ENCODE measurements at regions not wholly inside any gene's neighbourhood (a gene's known extent, or its start where the extent isn't known, plus 50 kb on each side); places are given as distances from the start of the nearest gene placed in this dataset.

DNA sequence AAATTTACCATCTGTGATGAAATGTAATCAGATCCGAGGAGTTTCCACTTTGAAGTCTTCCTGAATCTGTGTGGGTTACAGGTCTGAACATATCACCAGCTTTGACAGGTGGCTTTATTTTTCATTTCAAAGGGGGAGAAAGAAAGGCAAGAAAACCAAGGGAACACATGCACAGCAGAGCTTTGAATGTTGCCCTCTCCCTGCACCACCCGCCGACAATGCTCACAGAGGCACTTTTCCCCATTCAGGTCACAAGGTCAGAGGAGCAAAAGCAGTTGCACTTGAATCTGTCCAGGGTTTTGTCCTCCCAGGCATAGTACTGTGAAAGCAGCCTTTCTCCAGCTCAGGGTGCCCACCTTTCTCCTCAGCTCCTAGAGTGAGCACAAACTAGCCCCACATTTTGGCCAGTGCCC is 130.2 kb downstream of the OSR1 start:
- WGBS (ENCODE audit: insufficient coverage), result 90% methylated on average over 2 of the region's 3 CpGs
- TF ChIP-seq, protein P1, sequence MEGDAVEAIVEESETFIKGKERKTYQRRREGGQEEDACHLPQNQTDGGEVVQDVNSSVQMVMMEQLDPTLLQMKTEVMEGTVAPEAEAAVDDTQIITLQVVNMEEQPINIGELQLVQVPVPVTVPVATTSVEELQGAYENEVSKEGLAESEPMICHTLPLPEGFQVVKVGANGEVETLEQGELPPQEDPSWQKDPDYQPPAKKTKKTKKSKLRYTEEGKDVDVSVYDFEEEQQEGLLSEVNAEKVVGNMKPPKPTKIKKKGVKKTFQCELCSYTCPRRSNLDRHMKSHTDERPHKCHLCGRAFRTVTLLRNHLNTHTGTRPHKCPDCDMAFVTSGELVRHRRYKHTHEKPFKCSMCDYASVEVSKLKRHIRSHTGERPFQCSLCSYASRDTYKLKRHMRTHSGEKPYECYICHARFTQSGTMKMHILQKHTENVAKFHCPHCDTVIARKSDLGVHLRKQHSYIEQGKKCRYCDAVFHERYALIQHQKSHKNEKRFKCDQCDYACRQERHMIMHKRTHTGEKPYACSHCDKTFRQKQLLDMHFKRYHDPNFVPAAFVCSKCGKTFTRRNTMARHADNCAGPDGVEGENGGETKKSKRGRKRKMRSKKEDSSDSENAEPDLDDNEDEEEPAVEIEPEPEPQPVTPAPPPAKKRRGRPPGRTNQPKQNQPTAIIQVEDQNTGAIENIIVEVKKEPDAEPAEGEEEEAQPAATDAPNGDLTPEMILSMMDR (IDR thresholded peaks at IDR 0.05), result no peak
- Mint-ChIP-seq H3K9me3 (peaks cover 0 to 13% (median 2%) of the 10 kb centered on the region in 7 donors), H3K27me3 (ENCODE audit: low read depth in 3 of 3) (peaks cover 0 to 2% (median 0%) of the 10 kb centered on the region in 3 donors), H3K4me1 (no peaks in the 10 kb centered on the region), H3K27ac (no peak overlapping the region), H3K36me3 (no peaks in the 10 kb centered on the region), H3K4me3 (no peak overlapping the region)
- H3K27ac ChIP-seq (ENCODE audit: low read depth in 1 of 2, low read length in 2 of 2), result no peak overlapping the region
- H2AFZ ChIP-seq (ENCODE audit: insufficient read depth, low read depth, low read length, poor library complexity, severe bottlenecking), result no peak overlapping the region
- H3K9me3 ChIP-seq (replicated peaks in 1 of 2; ENCODE audit: control insufficient read depth in 1 of 2, insufficient read depth in 1 of 2, low read length in 2 of 2), result no peaks in the 10 kb centered on the region
- no peaks in the 10 kb centered on the region for H3K4me1 ChIP-seq (ENCODE audit: control insufficient read depth in 1 of 2, insufficient read depth in 2 of 2, low read length in 2 of 2)
- H3K36me3 ChIP-seq (replicated peaks in 1 of 2; ENCODE audit: control insufficient read depth in 1 of 2, insufficient read depth in 2 of 2, low read length in 2 of 2), result no peaks in the 10 kb centered on the region
- no peak overlapping the region for H3K4me2 ChIP-seq (replicated peaks; ENCODE audit: extremely low read depth, low read length, poor library complexity, severe bottlenecking)
- DNase-seq, result no peak
- intact Hi-C loops (cut with micrococcal nuclease), result no loop called here
- no peaks in the 10 kb centered on the region for H4K20me1 ChIP-seq (ENCODE audit: insufficient read depth, low read length)
- H3K4me3 ChIP-seq (replicated peaks in 1 of 3; ENCODE audit: low read depth in 2 of 3, low read length in 3 of 3), result no peak overlapping the region
- no peaks in the 10 kb centered on the region for H3K27me3 ChIP-seq (ENCODE audit: control insufficient read depth in 2 of 2, insufficient read depth in 2 of 2, low read length in 2 of 2)
- no peak overlapping the region for H3K9ac ChIP-seq (ENCODE audit: insufficient read depth, low read length, poor library complexity, severe bottlenecking)
- no peaks in the 10 kb centered on the region for H3K79me2 ChIP-seq (ENCODE audit: insufficient read depth, low read length)

GRCh38 chr2:19226871-19227270 is 131.6 kb downstream of the OSR1 start:
- Histone ChIP-seq H3K36me3 (replicated peaks in 1 of 2; ENCODE audit: control insufficient read depth in 1 of 2, insufficient read depth in 2 of 2, low read length in 2 of 2) (no peaks in the 10 kb centered on the region), H2AFZ (ENCODE audit: insufficient read depth, low read depth, low read length, poor library complexity, severe bottlenecking) (no peak overlapping the region), H3K4me1 (ENCODE audit: control insufficient read depth in 1 of 2, insufficient read depth in 2 of 2, low read length in 2 of 2) (no peaks in the 10 kb centered on the region), H3K27me3 (ENCODE audit: control insufficient read depth in 2 of 2, insufficient read depth in 2 of 2, low read length in 2 of 2) (no peaks in the 10 kb centered on the region), H3K27ac (ENCODE audit: low read depth in 1 of 2, low read length in 2 of 2) (no peak overlapping the region), H3K4me2 (replicated peaks; ENCODE audit: extremely low read depth, low read length, poor library complexity, severe bottlenecking) (no peak overlapping the region), H3K9me3 (replicated peaks in 1 of 2; ENCODE audit: control insufficient read depth in 1 of 2, insufficient read depth in 1 of 2, low read length in 2 of 2) (no peaks in the 10 kb centered on the region), H4K20me1 (ENCODE audit: insufficient read depth, low read length) (no peaks in the 10 kb centered on the region), H3K4me3 (replicated peaks in 1 of 3; ENCODE audit: low read depth in 2 of 3, low read length in 3 of 3) (no peak overlapping the region), H3K9ac (ENCODE audit: insufficient read depth, low read length, poor library complexity, severe bottlenecking) (no peak overlapping the region), H3K79me2 (ENCODE audit: insufficient read depth, low read length) (no peaks in the 10 kb centered on the region)
- no peaks in the 10 kb centered on the region for H3K4me1 Mint-ChIP-seq
- H3K9me3 Mint-ChIP-seq, result peaks cover 0 to 13% (median 0%) of the 10 kb centered on the region in 7 donors
- intact Hi-C loops (cut with micrococcal nuclease), result no loop called here
- TF ChIP-seq, protein P1 (IDR thresholded peaks at IDR 0.05), result no peak
- H3K36me3 Mint-ChIP-seq, result no peaks in the 10 kb centered on the region
- no peak overlapping the region for H3K4me3 Mint-ChIP-seq
- no peak overlapping the region for H3K27ac Mint-ChIP-seq
- WGBS (ENCODE audit: insufficient coverage), result 90% methylated on average over 4 of the region's 4 CpGs
- H3K27me3 Mint-ChIP-seq (ENCODE audit: low read depth in 3 of 3), result peaks cover 0 to 2% (median 0%) of the 10 kb centered on the region in 3 donors
- DNase-seq, result no peak

Measured in CD14-positive monocyte (primary cell).